Panc1 (cell line): ENCODE measurements at regions not wholly inside any gene's neighbourhood (a gene's known extent, or its start where the extent isn't known, plus 50 kb on each side); places are given as distances from the start of the nearest gene placed in this dataset.

Experiments
- ATAC-seq: fragments of 200-7000 bp; cut with Tn5 transposase; 2 replicates; pipeline ENCODE4 v1.9.1; 2020; ENCODE audit warnings: mild to moderate bottlenecking, moderate library complexity
- BruUV-seq: library from RNA; stranded (reverse); fragments of 400-500 nt; replicated peaks from 2 replicates; lab custom pipeline; 2021; lab: Mats Ljungman, UMichigan
- CTCF ChIA-PET: fragments of 300-600 bp; sonication (Branson Sonifier 250); formaldehyde crosslinking; loops from one replicate; lab custom pipeline; 2022; ENCODE audit warnings: antibody characterized with exemption; lab: Charles Lee
- POLR2A ChIA-PET: fragments of 300-600 bp; sonication (Branson Sonifier 250); formaldehyde crosslinking; loops from one replicate; lab custom pipeline; 2022; ENCODE audit warnings: antibody characterized with exemption; lab: Charles Lee
- DNase-seq: peaks from one replicate; pipeline ENCODE4 v3.0.0-alpha.2; 2010; ENCODE audit warnings: low read depth, low spot score
- H3K27ac ChIP-seq: 2 replicates; pipeline ENCODE4 v1.5.1; 2011; ENCODE audit warnings: mild to moderate bottlenecking, low read length, inconsistent platforms
- H3K27me3 ChIP-seq: fragments of 200-500 bp; sonication (Bioruptor generic); 2 replicates; pipeline ENCODE4 v1.6.0; 2014; ENCODE audit warnings: low read length, inconsistent platforms; ENCODE audit not compliant: control insufficient read depth, insufficient read depth
- H3K36me3 ChIP-seq: fragments of 200-500 bp; sonication (Bioruptor generic); 2 replicates; pipeline ENCODE4 v1.5.1; 2014; ENCODE audit warnings: inconsistent platforms, mild to moderate bottlenecking, low read length, moderate library complexity; ENCODE audit not compliant: control insufficient read depth, insufficient read depth
- H3K4me1 ChIP-seq: 2 replicates; pipeline ENCODE4 v1.5.1; 2011; ENCODE audit warnings: inconsistent platforms, mild to moderate bottlenecking, low read length, moderate library complexity; ENCODE audit not compliant: control insufficient read depth, insufficient read depth
- H3K4me3 ChIP-seq, 2 experiments: 2 replicates each; pipeline ENCODE4 v1.5.1; 2011 to 2012; ENCODE audit warnings: low read depth in 2 of 2, low read length in 2 of 2, mild to moderate bottlenecking in 2 of 2, inconsistent platforms in 1 of 2, moderate library complexity in 1 of 2
- H3K9me3 ChIP-seq: fragments of 200-500 bp; sonication (Bioruptor generic); 2 replicates; pipeline ENCODE4 v1.5.1; 2014; ENCODE audit warnings: low read depth, mild to moderate bottlenecking, inconsistent platforms, low read length, moderate library complexity; ENCODE audit not compliant: control insufficient read depth, insufficient read depth
- CTCF ChIP-seq: fragments of 450-650 bp; IDR thresholded peaks from 2 replicates; pipeline ENCODE4 v1.5.1; 2017; ENCODE audit warnings: mild to moderate bottlenecking
- POLR2AphosphoS5 ChIP-seq: IDR thresholded peaks from 2 replicates; pipeline ENCODE4 v1.6.1; 2012; ENCODE audit warnings: mild to moderate bottlenecking, low read depth, low read length, moderate library complexity
- REST ChIP-seq, 2 experiments: IDR thresholded peaks; 2 replicates each; pipeline ENCODE4 v1.6.1; 2011 to 2012; ENCODE audit warnings: low read depth in 2 of 2, control low read depth in 1 of 2, low read length in 1 of 2, mild to moderate bottlenecking in 1 of 2, moderate library complexity in 1 of 2; ENCODE audit not compliant: insufficient read depth in 1 of 2
- SIN3A ChIP-seq: IDR thresholded peaks from 2 replicates; pipeline ENCODE4 v1.6.1; 2012; ENCODE audit warnings: low read depth, mild to moderate bottlenecking, low read length, moderate library complexity, borderline replicate concordance; ENCODE audit not compliant: insufficient read depth
- TCF7L2 ChIP-seq: IDR thresholded peaks from 2 replicates; pipeline ENCODE4 v1.6.1; 2011; ENCODE audit warnings: mild to moderate bottlenecking, low read depth, low read length, inconsistent platforms
- in situ Hi-C: cut with HindIII; loops from 2 replicates; pipeline ENCODE4 v1.10.0; 2016; ENCODE audit warnings: low sequenced_read_pairs, low pct_unique_long_range_greater_than_20kb
- intact Hi-C: fragments of 100-400 bp; cut with micrococcal nuclease; formaldehyde crosslinking; loops from one replicate; pipeline ENCODE4 v1.10.0; 2022; ENCODE audit not compliant: unreplicated experiment

- CTCF ChIA-PET, result no interaction called here
- in situ Hi-C loops (no loop called here), intact Hi-C loops (no loop called here)
- Histone ChIP-seq H3K4me1 (no peaks in the 10 kb centered on the region), H3K27ac (no peak overlapping the region), H3K4me3 (no peak overlapping the region), H3K27me3 (0 out of 2 replicates have a peak, but pooled peaks cover 2% of the 10 kb centered on the region), H3K36me3 (no peaks in the 10 kb centered on the region), H3K9me3 (no peaks in the 10 kb centered on the region)
- no TSS peak for BruUV-seq
- TF ChIP-seq POLR2AphosphoS5 (no peak), REST (IDR thresholded peaks at IDR 0.05; ENCODE audit: insufficient read depth in 1 of 2, low read depth in 2 of 2, low read length in 1 of 2) (no peak), SIN3A (no peak), TCF7L2 (no peak)
- no peak for ATAC-seq
- POLR2A ChIA-PET, result no interaction called here
- no peak for DNase-seq
Measured at GRCh38 chr6:152836523-152836922, 85.9 kb downstream of the VIP start.

GRCh38 chr6:152845421-152845820 lies 94.8 kb downstream of the VIP start:
- no TSS peak for BruUV-seq
- ChIA-PET CTCF (no interaction called here), POLR2A (no interaction called here)
- no peaks in the 10 kb centered on the region for H3K4me1 ChIP-seq
- no peaks in the 10 kb centered on the region for H3K36me3 ChIP-seq
- H3K9me3 ChIP-seq, result no peaks in the 10 kb centered on the region
- no peak for ATAC-seq
- no peak overlapping the region for H3K4me3 ChIP-seq
- intact Hi-C loops, result no loop called here
- DNase-seq, result no peak
- H3K27me3 ChIP-seq, result 0 out of 2 replicates have a peak, but pooled peaks cover 1% of the 10 kb centered on the region
- in situ Hi-C loops, result no loop called here
- no peak overlapping the region for H3K27ac ChIP-seq
- no peak for TF ChIP-seq TCF7L2
- TF ChIP-seq REST (IDR thresholded peaks at IDR 0.05; ENCODE audit: insufficient read depth in 1 of 2, low read depth in 2 of 2, low read length in 1 of 2), result no peak
- no peak for TF ChIP-seq POLR2AphosphoS5
- no peak for TF ChIP-seq SIN3A
- no peak for TF ChIP-seq CTCF
